ENCODE measurements at regions not wholly inside any gene's neighbourhood (a gene's known extent, or its start where the extent isn't known, plus 50 kb on each side); places are given as distances from the start of the nearest gene placed in this dataset.
A peak's percentile ranks its signal among the peaks of the same experiment; 100 is the strongest.

DNA sequence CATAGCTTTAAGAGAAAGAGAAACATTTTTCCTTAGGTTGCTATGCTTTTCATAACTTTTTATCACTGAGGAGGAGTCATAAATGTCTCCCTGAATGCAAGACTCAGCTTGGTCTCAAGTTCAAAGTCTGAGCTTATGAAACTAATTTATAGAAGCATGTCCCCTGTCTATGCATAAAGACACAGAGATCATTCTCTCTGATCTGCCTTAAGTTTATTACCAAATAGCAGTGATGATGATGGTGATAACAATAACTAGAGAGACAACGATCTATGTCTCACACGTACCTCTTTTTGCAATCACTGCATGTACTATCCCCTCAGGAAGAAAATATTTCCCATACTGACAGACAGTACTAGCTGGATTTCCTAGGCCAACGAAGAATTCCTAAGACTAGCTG is 266.4 kb upstream of the G2E3 start:
- no peaks in the 10 kb centered on the region for H3K36me3 Mint-ChIP-seq (ENCODE audit: insufficient read depth)
- H3K4me3 Mint-ChIP-seq (ENCODE audit: low read depth): no peak overlapping the region
- H3K9me3 Mint-ChIP-seq (ENCODE audit: low read depth): peaks cover 2% of the 10 kb centered on the region
- no peaks in the 10 kb centered on the region for H3K4me1 Mint-ChIP-seq (ENCODE audit: low read depth)
- H3K27me3 Mint-ChIP-seq: no peaks in the 10 kb centered on the region
- TF ChIP-seq, protein P1, sequence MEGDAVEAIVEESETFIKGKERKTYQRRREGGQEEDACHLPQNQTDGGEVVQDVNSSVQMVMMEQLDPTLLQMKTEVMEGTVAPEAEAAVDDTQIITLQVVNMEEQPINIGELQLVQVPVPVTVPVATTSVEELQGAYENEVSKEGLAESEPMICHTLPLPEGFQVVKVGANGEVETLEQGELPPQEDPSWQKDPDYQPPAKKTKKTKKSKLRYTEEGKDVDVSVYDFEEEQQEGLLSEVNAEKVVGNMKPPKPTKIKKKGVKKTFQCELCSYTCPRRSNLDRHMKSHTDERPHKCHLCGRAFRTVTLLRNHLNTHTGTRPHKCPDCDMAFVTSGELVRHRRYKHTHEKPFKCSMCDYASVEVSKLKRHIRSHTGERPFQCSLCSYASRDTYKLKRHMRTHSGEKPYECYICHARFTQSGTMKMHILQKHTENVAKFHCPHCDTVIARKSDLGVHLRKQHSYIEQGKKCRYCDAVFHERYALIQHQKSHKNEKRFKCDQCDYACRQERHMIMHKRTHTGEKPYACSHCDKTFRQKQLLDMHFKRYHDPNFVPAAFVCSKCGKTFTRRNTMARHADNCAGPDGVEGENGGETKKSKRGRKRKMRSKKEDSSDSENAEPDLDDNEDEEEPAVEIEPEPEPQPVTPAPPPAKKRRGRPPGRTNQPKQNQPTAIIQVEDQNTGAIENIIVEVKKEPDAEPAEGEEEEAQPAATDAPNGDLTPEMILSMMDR (IDR thresholded peaks at IDR 0.05; ENCODE audit: unreplicated experiment): no peak
- no peak overlapping the region for H3K27ac Mint-ChIP-seq
- DNase-seq (ENCODE audit: low spot score, unreplicated experiment): no peak

DNA sequence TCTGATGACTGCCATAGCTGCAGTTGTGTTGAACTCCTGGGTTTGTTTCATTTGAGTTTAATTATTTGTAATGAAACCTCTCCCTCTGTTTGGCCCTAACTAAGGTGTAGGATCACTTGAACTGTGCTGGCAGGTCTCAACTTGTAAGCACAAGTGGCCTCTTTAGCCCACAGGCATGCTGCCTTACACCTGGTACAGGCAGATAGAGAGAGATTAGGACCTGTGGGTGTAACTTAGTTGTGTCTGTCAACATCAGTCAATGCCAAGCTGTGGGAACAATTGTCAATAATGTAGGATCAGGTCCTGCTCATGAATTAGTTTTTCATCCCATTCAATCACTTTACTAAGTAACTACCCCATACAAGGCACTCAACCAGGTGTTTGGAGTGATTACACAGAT is 263.0 kb upstream of the G2E3 start:
- H3K36me3 Mint-ChIP-seq (ENCODE audit: insufficient read depth): no peaks in the 10 kb centered on the region
- H3K27ac Mint-ChIP-seq: no peak overlapping the region
- peaks cover 1% of the 10 kb centered on the region for H3K4me1 Mint-ChIP-seq (ENCODE audit: low read depth)
- TF ChIP-seq, protein P1 (IDR thresholded peaks at IDR 0.05; ENCODE audit: unreplicated experiment): no peak
- no peak overlapping the region for H3K4me3 Mint-ChIP-seq (ENCODE audit: low read depth)
- no peak for DNase-seq (ENCODE audit: low spot score, unreplicated experiment)
- H3K27me3 Mint-ChIP-seq: no peaks in the 10 kb centered on the region
- H3K9me3 Mint-ChIP-seq (ENCODE audit: low read depth): peaks cover 2% of the 10 kb centered on the region

DNA sequence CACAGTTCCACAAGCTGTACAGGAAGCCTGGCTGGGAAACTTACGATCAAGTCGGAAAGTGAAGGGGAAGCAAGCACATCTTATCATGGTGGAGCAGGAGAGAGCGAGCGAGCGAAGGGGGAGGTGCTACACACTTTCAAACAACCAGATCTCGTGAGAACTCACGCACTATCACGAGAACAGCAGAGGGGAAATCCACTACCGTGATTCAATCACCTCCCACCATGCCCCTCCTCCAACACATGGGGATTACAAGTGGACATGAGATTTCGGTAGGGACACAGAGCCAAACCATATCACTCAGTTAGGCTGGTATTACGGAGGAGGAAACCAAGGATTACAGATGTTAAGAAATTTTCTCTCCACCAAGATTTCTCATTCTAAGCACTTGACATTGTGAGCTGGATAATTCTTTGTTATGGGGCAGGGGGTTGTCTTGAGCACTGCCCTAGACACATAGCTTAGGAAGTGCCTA is 262.0 kb upstream of the G2E3 start:
- Mint-ChIP-seq H3K27ac (no peak overlapping the region), H3K36me3 (ENCODE audit: insufficient read depth) (no peaks in the 10 kb centered on the region), H3K27me3 (no peaks in the 10 kb centered on the region), H3K4me1 (ENCODE audit: low read depth) (peaks cover 1% of the 10 kb centered on the region), H3K4me3 (ENCODE audit: low read depth) (no peak overlapping the region), H3K9me3 (ENCODE audit: low read depth) (peaks cover 2% of the 10 kb centered on the region)
- no peak for DNase-seq (ENCODE audit: low spot score, unreplicated experiment)
- TF ChIP-seq, protein P1 (IDR thresholded peaks at IDR 0.05; ENCODE audit: unreplicated experiment): no peak

DNA sequence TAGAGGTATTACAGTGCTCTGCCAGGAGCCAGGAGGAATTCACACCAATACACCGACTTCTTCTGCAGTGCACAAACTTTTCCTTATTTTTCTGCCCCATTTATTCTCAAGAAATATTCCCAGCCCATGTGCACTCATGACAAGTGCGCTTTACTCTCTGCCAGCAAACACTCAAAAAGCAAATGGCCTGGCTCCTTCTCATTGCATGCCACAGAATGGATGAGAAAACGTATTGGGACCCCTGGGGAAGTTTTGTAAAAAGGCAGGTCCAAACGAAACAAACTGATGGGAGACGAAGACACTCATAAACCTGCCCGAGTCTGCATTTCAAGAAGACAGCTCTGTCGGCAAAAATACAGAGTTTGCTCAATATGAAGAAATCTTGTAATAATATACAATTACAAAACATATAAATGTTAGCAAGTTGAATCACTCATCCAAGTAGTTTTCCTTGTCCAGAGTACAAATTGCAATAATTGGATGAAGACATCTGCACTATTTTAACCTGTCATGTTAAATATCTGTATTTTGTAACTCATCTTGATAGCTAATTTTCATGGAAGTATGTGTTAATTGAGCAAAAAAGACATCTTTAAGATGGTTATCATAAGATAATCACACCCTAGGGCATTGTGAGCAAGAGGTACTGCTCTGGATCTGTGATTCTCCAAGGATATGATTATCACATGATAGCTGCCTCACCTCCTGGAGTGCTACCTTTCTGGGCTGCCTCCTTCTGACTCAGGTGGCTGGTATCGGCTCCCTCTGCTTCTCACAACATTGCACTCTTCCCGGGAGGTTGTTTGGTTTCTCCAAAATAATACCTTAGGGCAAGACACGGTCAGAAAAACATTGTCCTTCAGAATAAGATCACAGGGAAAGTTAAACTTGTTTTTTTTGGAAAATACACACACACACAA is 260.8 kb upstream of the G2E3 start:
- TF ChIP-seq, protein P1 (IDR thresholded peaks at IDR 0.05; ENCODE audit: unreplicated experiment): no peak
- Mint-ChIP-seq H3K36me3 (ENCODE audit: insufficient read depth) (no peaks in the 10 kb centered on the region), H3K4me1 (ENCODE audit: low read depth) (peaks cover 1% of the 10 kb centered on the region), H3K9me3 (ENCODE audit: low read depth) (peaks cover 2% of the 10 kb centered on the region), H3K27ac (no peak overlapping the region), H3K27me3 (no peaks in the 10 kb centered on the region), H3K4me3 (ENCODE audit: low read depth) (no peak overlapping the region)
- DNase-seq (ENCODE audit: low spot score, unreplicated experiment): no peak

DNA sequence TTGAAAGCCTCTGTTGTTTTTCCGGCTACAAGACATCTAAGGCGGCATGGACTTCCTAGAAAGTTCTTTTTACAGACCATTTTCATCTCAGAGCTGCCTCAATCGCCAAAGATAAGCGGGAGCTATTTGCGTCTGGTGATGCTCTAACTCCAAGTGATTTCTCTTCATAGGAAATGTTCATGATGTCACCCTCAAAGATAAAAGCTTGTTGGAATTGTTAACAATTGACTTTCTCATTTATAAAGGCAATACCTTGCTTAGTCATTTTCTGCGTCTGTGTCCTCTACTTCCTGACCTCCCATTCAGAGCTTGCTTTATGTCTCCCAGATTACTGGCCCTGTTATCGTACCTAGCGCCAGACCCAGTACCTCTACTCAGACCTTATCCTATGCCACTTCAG is 259.0 kb upstream of the G2E3 start:
- Mint-ChIP-seq H3K9me3 (ENCODE audit: low read depth) (peaks cover 2% of the 10 kb centered on the region), H3K36me3 (ENCODE audit: insufficient read depth) (no peaks in the 10 kb centered on the region), H3K4me3 (ENCODE audit: low read depth) (no peak overlapping the region), H3K27ac (peak overlapping the region; percentile 17), H3K4me1 (ENCODE audit: low read depth) (peaks cover 1% of the 10 kb centered on the region), H3K27me3 (no peaks in the 10 kb centered on the region)
- TF ChIP-seq, protein P1 (IDR thresholded peaks at IDR 0.05; ENCODE audit: unreplicated experiment): no peak
- no peak for DNase-seq (ENCODE audit: low spot score, unreplicated experiment)

All from progenitor cell of endocrine pancreas (in vitro differentiated cells).